Cerebellar cortex (tissue), 1 donor: ENCODE measurements at regions not wholly inside any gene's neighbourhood (a gene's known extent, or its start where the extent isn't known, plus 50 kb on each side); places are given as distances from the start of the nearest gene placed in this dataset.
A peak's percentile ranks its signal among the peaks of the same experiment; 100 is the strongest.
"Not testable (repeated sequence)": the region's sequence is repeated elsewhere in the genome, so short reads cannot be mapped to it uniquely, and the experiment has no call there.

Experiments
- DNase-seq: peaks from one replicate; pipeline ENCODE4 v3.0.0-alpha.2; 2015; ENCODE audit warnings: low spot score

DNA sequence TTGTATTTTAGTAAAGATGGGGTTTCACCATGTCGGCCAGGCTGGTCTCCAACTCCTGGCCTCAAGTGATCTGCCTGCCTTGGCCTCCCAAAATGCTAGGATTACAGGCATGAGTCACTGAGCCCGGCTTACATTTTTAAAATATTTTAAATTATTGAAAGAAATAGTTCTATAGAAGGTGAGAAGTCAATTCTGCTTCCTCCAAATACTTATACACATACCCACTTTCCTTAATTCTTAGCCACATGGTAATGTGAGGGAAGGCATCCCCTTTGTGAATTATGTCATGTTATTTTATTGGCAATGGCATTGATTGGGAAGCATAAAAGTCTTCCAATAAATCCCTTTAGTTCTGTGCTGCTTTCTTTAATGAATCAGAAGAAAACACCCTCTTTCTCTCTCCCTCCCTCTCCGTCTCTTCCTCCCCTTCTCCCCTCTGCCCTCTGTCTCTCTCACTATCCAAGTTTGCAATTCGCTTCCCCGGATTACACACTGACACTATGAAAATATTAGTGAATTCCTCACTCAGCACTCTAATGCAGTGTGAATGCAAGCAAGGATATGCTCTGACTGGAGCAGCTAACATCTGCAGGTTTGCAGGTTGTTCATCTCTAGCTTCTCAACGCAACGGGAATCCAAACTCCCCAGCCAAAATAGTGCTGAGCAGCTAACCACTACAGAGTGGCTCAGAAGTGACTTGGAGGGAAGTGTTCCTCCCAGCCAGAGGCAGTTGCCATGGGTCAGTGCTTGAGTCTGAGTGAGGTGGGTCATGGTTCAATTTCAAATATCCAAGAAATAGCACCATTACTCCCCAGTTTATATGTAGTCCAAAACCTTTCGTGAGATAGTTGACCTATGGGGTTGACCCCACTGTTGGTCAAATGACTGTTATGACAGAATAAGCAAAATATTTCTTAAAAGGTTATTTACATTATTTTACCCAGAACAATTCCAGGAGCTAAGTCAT lies 77.8 kb upstream of the CD55 start:
- no peak for DNase-seq

DNA sequence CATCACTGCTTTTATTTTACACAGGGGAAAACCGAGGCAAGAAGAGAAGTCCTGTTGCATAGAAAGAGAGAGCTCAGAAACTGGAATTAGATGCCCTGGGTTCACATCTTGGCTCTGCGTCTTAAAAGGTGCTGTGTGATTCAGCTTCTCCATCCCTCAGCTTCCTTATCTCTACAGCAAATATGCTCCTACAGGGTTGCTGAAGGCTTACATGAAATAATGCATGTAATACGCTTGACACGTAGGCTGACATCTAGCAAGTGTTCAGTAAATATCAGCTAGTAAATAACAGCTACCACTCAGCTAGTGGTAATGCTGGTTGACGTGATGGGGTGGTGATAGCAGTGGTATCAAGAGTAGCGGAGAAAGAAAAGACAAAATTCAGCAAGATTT lies 77.1 kb upstream of the CD55 start:
- no peak for DNase-seq

DNA sequence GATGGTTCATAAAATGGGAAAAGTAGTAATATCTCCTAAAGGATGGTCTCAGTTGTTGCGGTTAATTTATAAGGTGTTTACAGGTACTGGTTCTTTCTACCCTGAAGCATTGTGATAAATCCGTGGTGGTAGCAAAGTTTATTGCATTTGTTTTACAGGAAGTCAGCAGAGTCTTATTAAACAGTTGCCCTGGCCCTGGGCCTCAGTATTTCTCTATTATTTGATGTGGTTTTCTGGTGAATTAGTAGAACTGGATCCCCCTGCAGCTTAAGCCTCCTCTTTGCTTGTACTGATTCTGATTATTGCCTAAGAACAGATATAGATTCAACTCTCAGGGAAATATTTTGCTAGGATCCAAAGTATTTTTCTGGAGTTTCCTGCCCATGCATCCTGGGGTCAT lies 76.4 kb upstream of the CD55 start:
- DNase-seq, result no peak

DNA sequence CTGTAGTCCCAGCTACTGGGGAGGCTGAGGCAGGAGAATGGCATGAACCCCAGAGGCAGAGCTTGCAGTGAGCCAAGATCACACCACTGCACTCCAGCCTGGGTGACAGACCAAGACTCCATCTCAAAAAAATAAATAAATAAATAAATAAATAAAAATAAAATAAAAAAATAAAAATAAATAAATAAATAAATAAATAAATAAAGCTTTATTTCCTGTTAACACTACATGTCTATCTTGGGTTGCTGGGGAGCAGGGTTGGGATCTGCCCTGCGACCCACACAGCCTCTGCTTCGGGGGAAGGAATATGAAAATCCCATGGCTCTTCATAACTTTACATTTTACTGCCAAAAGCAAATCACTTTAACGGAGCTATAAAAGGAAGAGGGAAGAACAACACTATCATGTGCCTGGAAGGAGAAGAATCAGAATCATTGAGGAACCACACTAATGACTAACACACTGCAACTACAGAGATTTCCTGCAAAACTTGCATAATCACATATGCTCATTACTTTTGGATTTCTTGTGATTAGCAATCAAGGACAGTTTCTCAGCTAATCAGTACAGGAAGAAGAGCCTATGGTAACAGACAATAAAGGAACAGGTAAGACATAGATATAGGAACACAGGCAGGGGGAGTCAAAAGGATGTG lies 72.8 kb upstream of the CD55 start:
- DNase-seq, result no peak

DNA sequence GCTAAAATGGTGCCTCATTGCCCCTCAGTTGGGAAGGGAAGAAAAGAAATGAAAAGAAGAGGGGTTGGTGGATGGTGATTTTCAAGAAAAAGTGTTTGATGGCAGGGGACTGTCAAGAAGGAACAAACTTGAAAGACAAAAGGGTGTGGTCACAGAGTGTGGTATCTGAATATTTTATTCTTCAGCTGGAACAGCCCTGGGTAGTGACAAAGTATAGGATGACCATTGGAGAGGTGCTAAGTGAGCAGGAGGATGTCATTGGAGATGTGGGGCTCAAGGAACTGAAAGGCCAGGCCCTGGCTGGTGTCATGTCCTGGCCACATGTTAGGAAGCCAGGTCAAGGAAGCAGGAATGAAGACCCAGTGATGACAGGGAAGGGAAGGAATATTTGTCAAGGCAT lies 71.0 kb upstream of the CD55 start:
- no peak for DNase-seq

DNA sequence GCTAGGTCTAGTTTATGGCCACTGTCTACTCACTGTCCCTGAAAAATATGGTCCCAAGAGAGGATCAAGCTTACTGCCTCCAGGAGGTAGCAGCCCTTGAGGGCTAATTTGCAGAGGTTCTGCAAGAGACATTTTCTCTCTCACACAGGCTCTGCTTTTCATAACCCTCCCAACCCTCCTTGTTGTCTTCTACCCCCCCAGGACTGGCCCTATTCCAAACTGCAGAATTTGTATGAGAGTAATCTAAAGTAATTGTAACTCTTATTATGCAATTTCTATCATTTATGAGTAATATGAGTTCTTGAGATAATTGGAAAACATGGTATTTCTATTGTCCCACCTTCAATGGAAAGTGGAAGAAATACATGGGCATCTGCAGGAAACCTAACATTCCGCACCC lies 70.4 kb upstream of the CD55 start:
- DNase-seq, result no peak

DNA sequence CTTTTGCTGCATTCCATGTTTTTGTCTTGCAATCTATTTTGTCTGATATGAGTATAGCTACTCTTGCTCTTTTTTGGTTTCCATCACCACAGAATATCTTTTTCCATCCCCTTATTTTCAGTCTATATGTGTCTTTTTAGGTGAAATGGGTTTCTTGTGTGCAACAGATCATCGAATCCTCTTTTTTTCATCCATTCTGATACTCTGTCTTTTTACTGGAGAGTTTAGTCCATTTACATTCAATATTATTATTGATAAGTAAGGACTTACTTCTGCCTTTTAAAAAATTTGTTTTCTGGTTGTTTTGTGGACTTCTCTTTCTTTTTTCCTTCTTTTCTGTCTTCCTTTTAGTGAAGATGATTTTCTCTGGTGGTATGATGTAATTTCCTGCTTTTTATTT lies 64.6 kb upstream of the CD55 start:
- no peak for DNase-seq

DNA sequence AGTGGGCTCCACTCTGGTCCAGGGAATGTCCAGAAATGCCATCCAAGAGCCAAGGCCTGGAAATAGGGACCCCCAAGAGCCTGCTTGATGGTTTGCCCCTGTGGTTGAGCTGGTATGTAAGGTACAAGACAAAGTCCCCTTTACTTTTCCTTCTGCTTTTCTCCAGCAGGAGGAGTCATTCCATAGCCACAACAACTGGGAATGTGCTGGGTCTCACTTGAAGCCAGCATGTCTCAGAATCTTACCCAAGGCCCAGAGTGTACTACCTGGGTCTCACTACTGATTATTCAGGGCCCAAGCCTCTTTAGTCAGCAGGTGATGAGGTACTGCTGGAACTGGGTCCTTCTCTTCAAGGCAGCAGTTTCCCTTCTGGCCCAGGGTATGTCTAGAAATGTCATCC lies 62.1 kb upstream of the CD55 start:
- peak; percentile 10 for DNase-seq

DNA sequence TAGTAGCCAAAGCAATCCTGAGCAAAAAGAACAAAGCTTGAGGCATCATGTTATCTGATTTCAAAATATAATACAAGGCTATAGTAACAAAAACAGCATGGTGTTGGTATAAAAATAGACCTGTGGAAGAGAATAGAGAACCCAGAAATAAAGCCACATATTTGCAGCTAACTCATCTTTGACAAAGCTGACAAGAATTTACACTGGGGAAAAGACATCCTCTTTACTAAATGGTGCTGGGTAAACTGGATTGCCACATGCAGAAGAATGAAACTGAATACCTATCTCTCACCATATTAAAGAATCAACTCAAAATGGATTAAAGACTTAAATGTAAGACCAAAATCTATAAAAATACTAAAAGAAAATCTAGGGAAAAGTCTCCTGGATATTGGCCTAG lies 59.5 kb upstream of the CD55 start:
- no peak for DNase-seq

DNA sequence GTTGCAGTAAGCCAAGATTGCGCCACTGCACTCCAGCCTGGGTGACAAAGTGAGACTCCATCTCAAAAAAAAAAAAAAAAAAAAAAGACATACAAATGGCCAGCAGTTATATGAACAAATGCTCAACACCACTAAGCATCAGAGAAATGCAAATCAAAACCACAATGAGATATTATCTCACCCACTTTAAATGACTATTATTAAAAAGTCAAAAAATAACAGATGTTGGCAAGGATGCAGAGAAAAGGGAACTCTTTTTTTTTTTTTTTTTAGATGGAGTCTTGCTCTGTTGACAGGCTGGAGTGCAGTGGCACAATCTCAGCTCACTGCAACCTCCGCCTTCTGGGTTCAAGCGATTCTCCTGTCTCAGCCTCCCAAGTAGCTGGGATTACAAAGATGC lies 58.6 kb upstream of the CD55 start:
- DNase-seq, result not testable (repeated sequence)

DNA sequence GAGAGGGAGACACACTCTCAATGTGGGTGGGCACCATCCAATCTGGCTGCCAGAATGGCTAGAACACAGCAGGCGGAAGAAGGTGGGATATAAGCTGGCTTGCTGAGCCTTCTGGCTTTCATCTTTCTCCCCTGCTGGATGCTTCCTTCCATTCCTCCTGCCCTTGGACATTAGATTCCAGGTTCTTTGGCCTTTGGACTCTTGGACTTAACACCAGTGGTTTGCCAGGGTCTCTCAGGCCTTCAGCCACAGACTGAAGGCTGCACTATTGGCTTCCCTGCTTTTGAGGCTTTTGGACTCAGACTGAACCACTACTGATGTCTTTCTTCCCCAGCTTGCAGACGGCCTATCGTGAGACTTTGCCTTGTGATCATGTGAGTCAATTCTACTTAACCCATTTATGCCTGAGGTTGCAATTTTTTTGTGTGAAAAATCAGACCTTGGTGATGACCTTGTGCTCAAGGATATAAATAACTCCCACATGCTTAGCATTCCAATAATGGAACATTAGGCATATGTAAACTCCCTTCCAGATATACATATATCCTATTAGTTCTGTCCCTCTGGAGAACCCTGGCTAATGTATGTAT lies 56.7 kb upstream of the CD55 start:
- no peak for DNase-seq

DNA sequence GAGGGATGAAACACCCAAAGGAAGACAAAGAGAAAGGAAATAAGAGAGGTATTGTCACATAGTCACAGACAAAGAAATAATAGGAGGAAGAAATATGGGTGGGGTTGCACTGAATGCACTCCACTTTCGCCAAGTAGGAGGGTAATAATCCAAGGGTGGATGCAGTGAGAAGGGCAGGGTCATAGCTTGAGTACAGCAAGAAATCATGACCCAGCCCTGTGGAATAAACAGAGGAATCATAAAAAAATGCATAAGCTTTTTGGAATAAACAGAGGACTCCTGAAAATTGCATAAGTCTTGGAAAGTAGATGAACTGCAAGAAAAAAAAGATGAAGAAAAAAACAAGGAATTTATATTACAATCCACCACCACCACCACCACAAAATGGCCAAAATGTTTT lies 53.1 kb upstream of the CD55 start:
- DNase-seq, result no peak

DNA sequence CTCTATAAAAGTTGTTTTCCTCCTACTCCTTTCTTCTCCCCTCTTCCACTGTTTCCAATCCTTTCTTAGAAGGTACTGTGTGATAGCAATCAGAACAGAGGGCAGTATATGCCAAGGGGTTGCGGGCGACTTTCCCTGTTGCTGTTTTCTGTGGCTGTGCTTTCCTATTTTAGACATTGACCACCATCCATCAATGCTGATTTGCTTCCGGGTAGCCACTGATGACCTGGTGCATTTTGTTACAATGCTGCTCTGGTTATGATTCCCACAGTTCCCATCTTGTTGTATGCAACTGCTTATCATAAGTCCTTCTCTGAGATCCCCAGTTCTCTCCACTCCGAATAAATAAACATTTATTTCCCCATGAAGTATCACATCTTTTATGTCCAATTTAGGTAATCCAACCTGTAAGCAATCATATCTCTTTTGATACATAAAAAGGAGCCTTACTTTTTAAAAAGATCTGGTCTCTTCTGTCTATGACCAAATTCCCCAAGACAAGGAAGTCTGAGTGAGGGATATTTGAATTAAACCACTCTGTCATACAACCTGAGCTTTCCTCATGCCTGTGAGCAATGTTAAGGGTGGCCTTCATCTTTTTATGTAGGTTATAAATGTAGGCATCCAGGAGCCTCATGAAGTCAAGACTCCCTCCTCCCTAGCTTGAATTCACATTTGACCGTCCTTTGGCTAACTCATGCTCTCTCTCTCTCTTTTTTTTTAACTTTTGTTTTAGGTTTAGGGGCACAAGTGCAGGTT lies 52.5 kb upstream of the CD55 start:
- DNase-seq, result no peak
